Mucosa of gallbladder (tissue), 1 donor: ENCODE measurements at regions not wholly inside any gene's neighbourhood (a gene's known extent, or its start where the extent isn't known, plus 50 kb on each side); places are given as distances from the start of the nearest gene placed in this dataset.
"Not testable (repeated sequence)": the region's sequence is repeated elsewhere in the genome, so short reads cannot be mapped to it uniquely, and the experiment has no call there.

Source experiments
- DNase-seq: peaks from one replicate; pipeline ENCODE4 v3.0.0-alpha.2; 2020; ENCODE audit warnings: low spot score
- donor health status: DM: no; HTN: no; CAD: no.

GRCh38 chr9:29214154-29214689, 1640.9 kb upstream of the C9orf72 start:
- no peak for DNase-seq

- no peak for DNase-seq
Observed at GRCh38 chr9:29214690-29215253, 1641.5 kb upstream of the C9orf72 start.

GRCh38 chr9:29217966-29218365, 1644.7 kb upstream of the C9orf72 start:
- DNase-seq = no peak

GRCh38 chr9:29220596-29221251, 1647.4 kb upstream of the C9orf72 start:
- no peak for DNase-seq

- DNase-seq = no peak
Observed at GRCh38 chr9:29228558-29228957, 1655.3 kb upstream of the C9orf72 start.

GRCh38 chr9:29230931-29231330, 1657.7 kb upstream of the C9orf72 start:
- no peak for DNase-seq

GRCh38 chr9:29233193-29233592, 1659.9 kb upstream of the C9orf72 start:
- DNase-seq = no peak

- DNase-seq = no peak
Observed at GRCh38 chr9:29241320-29241719, 1668.0 kb upstream of the C9orf72 start.

- DNase-seq = no peak
Observed at GRCh38 chr9:29245351-29245750, 1672.1 kb upstream of the C9orf72 start.

GRCh38 chr9:29270400-29270799, 1697.1 kb upstream of the C9orf72 start:
- DNase-seq = not testable (repeated sequence)

GRCh38 chr9:29282121-29282520, 1708.8 kb upstream of the C9orf72 start:
- no peak for DNase-seq

- no peak for DNase-seq
Observed at GRCh38 chr9:29285818-29286217, 1712.5 kb upstream of the C9orf72 start.

GRCh38 chr9:29289365-29289764, 1716.1 kb upstream of the C9orf72 start:
- no peak for DNase-seq

GRCh38 chr9:29290516-29290915, 1717.2 kb upstream of the C9orf72 start:
- no peak for DNase-seq

GRCh38 chr9:29297592-29297991, 1724.3 kb upstream of the C9orf72 start:
- DNase-seq = no peak

GRCh38 chr9:29311221-29311620, 1737.9 kb upstream of the C9orf72 start:
- DNase-seq = no peak

GRCh38 chr9:29312327-29312726, 1739.0 kb upstream of the C9orf72 start:
- no peak for DNase-seq

- no peak for DNase-seq
Observed at GRCh38 chr9:29319736-29320513, 1746.6 kb upstream of the C9orf72 start.

GRCh38 chr9:29322240-29322639, 1749.0 kb upstream of the C9orf72 start:
- no peak for DNase-seq

GRCh38 chr9:29325894-29326293, 1752.6 kb upstream of the C9orf72 start:
- DNase-seq = no peak

GRCh38 chr9:29332789-29333188, 1759.5 kb upstream of the C9orf72 start:
- DNase-seq = no peak

- DNase-seq = no peak
Observed at GRCh38 chr9:29336281-29336680, 1763.0 kb upstream of the C9orf72 start.

GRCh38 chr9:29339387-29339786, 1766.1 kb upstream of the C9orf72 start:
- DNase-seq = no peak
